HT1080 (cell line): ENCODE measurements at regions not wholly inside any gene's neighbourhood (a gene's known extent, or its start where the extent isn't known, plus 50 kb on each side); places are given as distances from the start of the nearest gene placed in this dataset.
"Not testable (repeated sequence)": the region's sequence is repeated elsewhere in the genome, so short reads cannot be mapped to it uniquely, and the experiment has no call there.

Experiments used
- DNase-seq: peaks from one replicate; pipeline ENCODE4 v3.0.0-alpha.2; 2015; ENCODE audit warnings: low read depth

DNA sequence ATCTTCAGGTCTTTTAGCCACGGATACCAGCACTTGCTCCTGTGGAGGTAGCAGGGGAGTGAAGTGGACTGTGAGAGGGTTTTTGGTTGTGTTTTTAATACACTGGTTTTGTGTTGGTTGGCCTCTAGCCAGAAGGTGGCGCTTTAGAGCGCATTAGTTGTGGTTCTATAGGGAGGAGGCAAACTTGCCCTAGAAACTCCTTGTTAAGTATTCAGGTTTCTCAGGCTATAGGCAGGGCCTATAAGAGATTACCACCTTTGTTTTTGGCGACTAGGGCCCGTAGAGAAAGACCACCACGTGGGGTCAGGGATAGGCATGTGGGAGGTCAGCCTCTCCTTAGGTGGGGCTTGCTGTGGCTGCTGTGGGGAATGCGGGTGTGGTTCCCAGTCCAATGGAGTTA lies 221.6 kb upstream of the SPANXN4 start:
- DNase-seq: peak; percentile 35

DNA sequence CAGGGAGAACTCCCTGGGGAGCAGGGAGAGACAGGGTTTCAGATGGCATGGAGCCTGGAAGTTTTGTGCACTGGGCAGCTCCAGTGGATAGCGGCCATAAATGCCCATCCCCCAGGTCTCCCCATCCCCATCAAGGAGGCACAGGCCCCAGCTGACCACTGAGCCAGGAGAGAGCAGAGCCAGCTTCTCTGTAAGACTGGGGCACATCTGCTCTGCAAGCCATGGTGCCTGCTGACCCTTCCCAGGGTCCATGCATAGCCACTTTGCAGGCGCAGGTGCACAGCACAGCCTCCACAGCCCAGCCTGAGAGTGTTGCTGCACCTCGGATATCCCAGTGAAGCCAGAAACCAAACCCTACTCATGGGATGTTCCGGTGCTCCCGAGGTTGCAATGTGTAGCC lies 206.3 kb upstream of the SPANXN4 start:
- DNase-seq: no peak

DNA sequence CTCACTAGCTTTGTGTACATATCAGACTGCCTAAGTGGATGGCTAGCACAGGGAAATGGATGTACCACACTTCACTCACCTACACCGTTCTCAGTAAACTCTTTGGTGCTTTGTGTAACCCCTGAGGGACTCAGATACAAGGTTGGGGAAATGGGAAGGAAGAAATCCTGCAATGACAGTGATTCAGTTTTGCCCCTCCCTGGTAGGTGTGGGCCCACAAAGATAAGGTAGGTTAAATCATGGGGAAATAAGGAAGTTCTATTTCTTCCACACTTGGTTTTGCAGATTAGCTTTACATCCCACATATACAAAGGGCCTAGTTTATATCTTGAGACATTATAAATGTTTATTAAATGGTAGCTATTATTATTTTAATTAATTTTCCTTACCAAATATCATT lies 197.6 kb upstream of the SPANXN4 start:
- no peak for DNase-seq

- no peak for DNase-seq
These were observed 193.7 kb upstream of the SPANXN4 start for GRCh38 chrX:142831961-142832530.

GRCh38 chrX:142854970-142855369 lies 170.8 kb upstream of the SPANXN4 start:
- no peak for DNase-seq

DNA sequence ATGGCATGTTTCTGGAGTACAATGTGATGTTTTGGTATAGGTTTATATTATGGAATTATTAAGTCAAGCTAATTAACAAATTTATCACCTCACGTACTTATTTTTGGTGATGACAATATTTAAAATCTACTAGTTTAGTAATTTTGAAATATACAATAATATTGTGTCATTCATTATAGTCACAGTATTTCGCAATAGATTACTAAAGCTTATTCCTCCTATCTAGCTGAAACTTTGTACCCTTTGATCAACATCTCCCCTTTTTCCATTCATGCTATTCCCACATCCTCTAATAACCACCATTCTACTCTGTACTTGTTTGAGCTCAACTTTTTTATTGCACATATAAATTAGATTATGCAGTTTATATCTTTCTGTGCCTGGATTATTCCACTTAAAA lies 164.8 kb upstream of the SPANXN4 start:
- DNase-seq: no peak

- DNase-seq: no peak
These were observed 164.2 kb upstream of the SPANXN4 start for GRCh38 chrX:142861557-142861956.

GRCh38 chrX:142866247-142866646 lies 159.5 kb upstream of the SPANXN4 start:
- DNase-seq: not testable (repeated sequence)

- DNase-seq: no peak
These were observed 152.5 kb upstream of the SPANXN4 start for GRCh38 chrX:142873214-142873613.

- DNase-seq: no peak
These were observed 140.8 kb upstream of the SPANXN4 start for GRCh38 chrX:142884881-142885280.

DNA sequence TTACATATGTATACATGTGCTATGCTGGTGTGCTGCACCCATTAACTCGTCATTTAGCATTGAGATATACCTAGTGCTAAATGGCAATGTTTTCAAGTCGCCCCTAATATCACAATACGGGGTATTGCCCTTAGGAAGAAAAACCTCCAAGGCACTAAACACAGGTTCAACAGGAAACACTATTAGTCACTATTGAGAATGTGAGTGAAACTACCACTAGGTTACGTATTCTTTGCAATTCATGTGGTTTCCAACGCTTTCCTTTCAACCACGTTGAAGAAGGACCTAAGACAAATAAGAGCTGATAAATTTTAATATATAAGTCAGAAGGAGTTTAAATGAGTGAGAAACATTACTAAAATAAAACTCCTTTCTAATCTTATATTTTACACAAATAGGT lies 134.7 kb upstream of the SPANXN4 start:
- peak; percentile 13 for DNase-seq

- DNase-seq: no peak
These were observed 127.6 kb upstream of the SPANXN4 start for GRCh38 chrX:142898164-142898563.

- no peak for DNase-seq
These were observed 102.5 kb upstream of the SPANXN4 start for GRCh38 chrX:142923201-142923600.

- no peak for DNase-seq
These were observed 86.9 kb upstream of the SPANXN4 start for GRCh38 chrX:142938793-142939192.

DNA sequence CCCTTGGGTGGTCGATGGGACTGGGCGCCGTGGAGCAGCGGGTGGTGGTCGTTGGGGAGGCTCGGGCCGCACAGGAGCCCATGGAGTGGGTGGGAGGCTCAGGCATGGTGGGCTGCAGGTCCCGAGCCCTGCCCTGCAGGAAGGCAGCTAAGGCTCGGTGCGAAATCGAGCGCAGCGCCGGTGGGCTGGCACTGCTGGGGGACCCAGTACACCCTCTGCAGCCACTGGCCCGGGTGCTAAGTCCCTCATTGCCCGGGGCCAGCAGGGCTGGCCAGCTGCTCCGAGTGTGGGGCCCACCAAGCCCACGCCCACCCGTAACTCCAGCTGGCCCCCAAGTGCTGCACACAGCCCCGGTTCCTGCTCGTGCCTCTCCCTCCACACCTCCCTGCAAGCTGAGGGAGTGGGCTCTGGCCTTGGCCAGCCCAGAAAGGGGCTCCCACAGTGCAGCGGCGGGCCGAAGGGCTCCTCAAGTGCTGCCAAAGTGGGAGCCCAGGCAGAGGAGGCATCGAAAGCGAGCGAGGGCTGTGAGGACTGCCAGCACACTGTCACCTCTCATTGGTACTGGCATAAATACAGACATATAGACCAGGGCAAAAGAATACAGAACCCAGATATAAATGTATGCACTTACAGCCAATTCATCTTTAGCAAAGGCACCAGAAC lies 53.5 kb upstream of the SPANXN4 start:
- DNase-seq: not testable (repeated sequence)
